PC-3 (cell line): ENCODE measurements at regions not wholly inside any gene's neighbourhood (a gene's known extent, or its start where the extent isn't known, plus 50 kb on each side); places are given as distances from the start of the nearest gene placed in this dataset.
"Not testable (repeated sequence)": the region's sequence is repeated elsewhere in the genome, so short reads cannot be mapped to it uniquely, and the experiment has no call there.

Source experiments
- ATAC-seq: fragments of 200-7000 bp; cut with Tn5 transposase; 2 replicates; pipeline ENCODE4 v1.9.1; 2020; ENCODE audit warnings: mild to moderate bottlenecking, moderate library complexity
- BruUV-seq: library from RNA; stranded (reverse); fragments of 400-500 nt; replicated peaks from 2 replicates; lab custom pipeline; 2021; lab: Mats Ljungman, UMichigan
- CTCF ChIA-PET: fragments of 300-600 bp; sonication (Branson Sonifier 250); formaldehyde crosslinking; loops from one replicate; lab custom pipeline; 2022; ENCODE audit warnings: antibody characterized with exemption; lab: Charles Lee
- POLR2A ChIA-PET: fragments of 300-600 bp; sonication (Branson Sonifier 250); formaldehyde crosslinking; loops from one replicate; lab custom pipeline; 2022; ENCODE audit warnings: antibody characterized with exemption; ENCODE audit not compliant: unreplicated experiment; lab: Charles Lee
- DNase-seq: peaks from one replicate; pipeline ENCODE4 v3.0.0-alpha.2; 2015
- H2AFZ ChIP-seq: fragments of 300-600 bp; sonication (generic); 2 replicates; pipeline ENCODE4 v1.6.0; 2016; ENCODE audit warnings: antibody characterized with exemption, low read length
- H3F3A ChIP-seq: fragments of 300-600 bp; sonication (generic); one replicate; pipeline ENCODE4 v1.6.0; 2017; ENCODE audit warnings: antibody characterized with exemption, low read length, control low read depth, mild to moderate bottlenecking; ENCODE audit not compliant: unreplicated experiment
- H3K27ac ChIP-seq: fragments of 300-600 bp; sonication (generic); 2 replicates; pipeline ENCODE4 v1.5.1; 2016; ENCODE audit warnings: mild to moderate bottlenecking, low read length
- H3K27me3 ChIP-seq: fragments of 300-600 bp; sonication (generic); 2 replicates; pipeline ENCODE4 v1.6.1; 2016; ENCODE audit warnings: low read length, mixed read lengths
- H3K36me3 ChIP-seq: fragments of 300-600 bp; sonication (generic); 2 replicates; pipeline ENCODE4 v1.6.1; 2016; ENCODE audit warnings: low read depth, mixed run types, low read length, mixed read lengths
- H3K4me1 ChIP-seq: fragments of 300-600 bp; sonication (generic); 2 replicates; pipeline ENCODE4 v1.5.1; 2016; ENCODE audit warnings: low read length; ENCODE audit not compliant: insufficient read depth
- H3K4me2 ChIP-seq: fragments of 300-600 bp; sonication (generic); 2 replicates; pipeline ENCODE4 v1.6.0; 2016; ENCODE audit warnings: low read length
- H3K4me3 ChIP-seq: fragments of 300-600 bp; sonication (generic); 2 replicates; pipeline ENCODE4 v1.5.1; 2016; ENCODE audit warnings: mild to moderate bottlenecking, low read length, mixed read lengths
- H3K79me2 ChIP-seq: fragments of 300-600 bp; sonication (generic); 2 replicates; pipeline ENCODE4 v1.6.1; 2017; ENCODE audit warnings: low read length, mixed read lengths
- H3K9ac ChIP-seq: fragments of 300-600 bp; sonication (generic); 2 replicates; pipeline ENCODE4 v1.6.0; 2016; ENCODE audit warnings: mild to moderate bottlenecking, low read length
- H3K9me2 ChIP-seq: fragments of 300-600 bp; sonication (generic); replicated peaks from 2 replicates; pipeline ENCODE4 v1.6.1; 2016; ENCODE audit warnings: mixed run types, low read length, mixed read lengths
- H3K9me3 ChIP-seq: fragments of 300-600 bp; sonication (generic); 2 replicates; pipeline ENCODE4 v1.6.1; 2016; ENCODE audit warnings: low read length, mixed read lengths
- H4K20me1 ChIP-seq: fragments of 300-600 bp; sonication (generic); 2 replicates; pipeline ENCODE4 v1.6.1; 2016; ENCODE audit warnings: low read length, mixed read lengths
- CTCF ChIP-seq: fragments of 300-600 bp; sonication (generic); conservative IDR thresholded peaks from 2 replicates; pipeline ENCODE4 v1.5.1; 2017; ENCODE audit warnings: antibody characterized with exemption, low read depth, mild to moderate bottlenecking, low read length
- EZH2 ChIP-seq: fragments of 300-600 bp; sonication (generic); IDR thresholded peaks from one replicate; pipeline ENCODE4 v1.6.1; 2017; ENCODE audit warnings: antibody characterized with exemption, mild to moderate bottlenecking, low read length; ENCODE audit not compliant: unreplicated experiment
- EZH2phosphoT487 ChIP-seq: fragments of 300-600 bp; sonication (generic); IDR thresholded peaks from 2 replicates; pipeline ENCODE4 v1.6.1; 2018; ENCODE audit warnings: mild to moderate bottlenecking, antibody characterized with exemption, low read length, borderline replicate concordance
- intact Hi-C: fragments of 100-400 bp; cut with micrococcal nuclease; formaldehyde crosslinking; loops from 2 replicates; pipeline ENCODE4 v1.9.0; 2023

DNA sequence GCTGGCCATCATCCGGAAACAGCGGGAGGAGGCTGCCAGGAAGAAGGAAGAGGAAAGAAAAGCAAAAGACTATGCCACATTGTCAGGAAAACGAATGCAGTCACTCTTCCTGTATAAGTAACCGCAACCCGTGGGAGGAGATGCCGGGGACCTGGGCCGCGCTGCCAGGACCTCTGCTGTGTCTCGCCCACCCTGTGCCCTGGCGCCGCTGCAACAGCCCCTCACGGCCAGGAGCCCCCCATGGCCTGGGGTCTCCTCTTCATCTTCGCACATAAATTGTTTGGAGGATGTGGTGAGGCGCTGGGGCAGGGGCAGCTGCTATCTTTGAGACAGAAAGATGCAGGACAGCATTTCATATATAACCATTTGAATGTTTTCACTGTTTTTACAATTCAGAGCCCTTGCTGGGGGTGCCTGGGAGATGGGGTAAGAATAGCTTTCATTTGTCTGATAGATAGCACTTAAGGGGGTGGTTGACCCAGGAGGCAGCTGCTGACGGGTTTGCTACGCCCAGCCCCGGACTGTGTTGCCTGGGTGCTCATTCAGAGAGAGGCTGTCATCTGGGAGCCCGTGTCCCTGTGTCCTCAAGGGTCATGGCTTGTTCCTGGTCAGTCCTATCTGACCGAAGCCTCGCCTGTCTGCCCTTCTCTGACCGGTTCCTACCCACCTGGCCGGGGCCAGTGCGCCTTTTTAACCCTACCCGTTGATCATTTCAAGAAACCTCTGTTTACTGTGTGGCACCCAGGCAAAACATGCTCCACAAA is 1067.7 kb upstream of the COX7C start:
- Histone ChIP-seq H3K9ac (no peak overlapping the region), H3K4me1 (no peaks in the 10 kb centered on the region), H2AFZ (no peak overlapping the region), H3K9me3 (no peaks in the 10 kb centered on the region), H3K9me2 (no peaks in the 10 kb centered on the region), H3K4me2 (no peak overlapping the region), H3F3A (no peaks in the 10 kb centered on the region), H3K4me3 (no peak overlapping the region), H4K20me1 (no peaks in the 10 kb centered on the region), H3K27me3 (peaks cover 4% of the 10 kb centered on the region; the same call in 1 of the 2 replicates), H3K27ac (no peak overlapping the region), H3K36me3 (no peaks in the 10 kb centered on the region), H3K79me2 (no peaks in the 10 kb centered on the region)
- intact Hi-C loops, result no loop called here
- ChIA-PET CTCF (no interaction called here), POLR2A (no interaction called here)
- ATAC-seq (no peak), DNase-seq (no peak)
- no TSS peak for BruUV-seq
- TF ChIP-seq EZH2phosphoT487 (no peak), CTCF (no peak), EZH2 (no peak)

- no peak for ATAC-seq
- Histone ChIP-seq H3K9me3 (no peaks in the 10 kb centered on the region), H3F3A (no peaks in the 10 kb centered on the region), H2AFZ (no peak overlapping the region), H3K79me2 (no peaks in the 10 kb centered on the region), H3K4me3 (no peak overlapping the region), H3K27ac (no peak overlapping the region), H3K4me1 (no peaks in the 10 kb centered on the region), H3K36me3 (no peaks in the 10 kb centered on the region), H3K4me2 (no peak overlapping the region), H3K9me2 (no peaks in the 10 kb centered on the region), H4K20me1 (no peaks in the 10 kb centered on the region), H3K27me3 (no peaks in the 10 kb centered on the region), H3K9ac (no peak overlapping the region)
- POLR2A ChIA-PET, result no interaction called here
- BruUV-seq, result no TSS peak
- intact Hi-C loops, result no loop called here
- DNase-seq, result no peak
- TF ChIP-seq EZH2 (no peak), CTCF (no peak), EZH2phosphoT487 (no peak)
- CTCF ChIA-PET, result no interaction called here
Measured at GRCh38 chr5:85556464-85556863, 1061.3 kb upstream of the COX7C start.

- Histone ChIP-seq H3K9me2 (no peaks in the 10 kb centered on the region), H3K9ac (no peak overlapping the region), H3K36me3 (no peaks in the 10 kb centered on the region), H3K27me3 (no peaks in the 10 kb centered on the region; the same call in 1 of the 2 replicates), H4K20me1 (no peaks in the 10 kb centered on the region), H3K27ac (no peak overlapping the region), H3K4me3 (no peak overlapping the region), H3K9me3 (no peaks in the 10 kb centered on the region), H3K4me1 (no peaks in the 10 kb centered on the region), H2AFZ (no peak overlapping the region), H3K79me2 (no peaks in the 10 kb centered on the region), H3F3A (no peaks in the 10 kb centered on the region), H3K4me2 (no peak overlapping the region)
- POLR2A ChIA-PET, result no interaction called here
- no TSS peak for BruUV-seq
- TF ChIP-seq EZH2, result no peak
- TF ChIP-seq EZH2phosphoT487, result no peak
- no peak for TF ChIP-seq CTCF
- intact Hi-C loops, result no loop called here
- CTCF ChIA-PET, result no interaction called here
- ATAC-seq (no peak), DNase-seq (no peak)
Measured at GRCh38 chr5:85576666-85577065, 1041.1 kb upstream of the COX7C start.

DNA sequence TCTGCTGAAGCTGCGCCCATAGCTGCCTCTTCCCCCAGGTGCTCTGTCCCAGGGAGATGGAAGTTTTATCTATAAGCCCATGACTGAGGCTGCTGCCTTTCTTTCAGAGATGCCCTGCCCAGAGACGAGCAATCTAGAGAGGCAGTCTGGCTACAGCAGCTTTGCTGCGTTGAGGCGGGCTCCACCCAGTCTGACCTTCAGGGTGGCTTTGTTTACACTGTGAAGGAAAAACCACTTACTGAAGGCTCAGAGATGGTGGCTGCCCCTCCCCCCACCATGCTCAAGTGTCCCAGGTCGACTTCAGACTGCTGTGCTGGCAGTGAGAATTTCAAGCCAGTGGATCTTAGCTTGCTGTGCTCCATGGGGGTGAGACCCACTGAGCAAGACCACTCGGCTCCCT is 1029.9 kb upstream of the COX7C start:
- BruUV-seq, H3K79me2 ChIP-seq, H3K4me1 ChIP-seq, H3K9ac ChIP-seq, intact Hi-C loops, H3F3A ChIP-seq, CTCF ChIA-PET, ATAC-seq, H3K4me3 ChIP-seq, H3K36me3 ChIP-seq, H3K9me2 ChIP-seq, H4K20me1 ChIP-seq, H3K9me3 ChIP-seq, POLR2A ChIA-PET, H3K27ac ChIP-seq, DNase-seq, H3K4me2 ChIP-seq, H2AFZ ChIP-seq, H3K27me3 ChIP-seq: not testable (repeated sequence)
